ENCODE measurements at regions not wholly inside any gene's neighbourhood (a gene's known extent, or its start where the extent isn't known, plus 50 kb on each side); places are given as distances from the start of the nearest gene placed in this dataset.

GRCh38 chr5:68805444-68805843 lies 288.4 kb upstream of the SLC30A5 start:
- in situ Hi-C loops (cut with HindIII; ENCODE audit: low pct_ligation_motif_present, low sequenced_read_pairs), result no loop called here

GRCh38 chr5:68817632-68818031 lies 276.2 kb upstream of the SLC30A5 start:
- no peak for TF ChIP-seq CTCF (IDR thresholded peaks at IDR 0.05; ENCODE audit: low read depth, low read length, missing control alignments)
- no peaks in the 10 kb centered on the region for H3K27me3 ChIP-seq (replicated peaks)
- H3K36me3 ChIP-seq (replicated peaks), result no peaks in the 10 kb centered on the region
- no peak for DNase-seq
- H3K27ac ChIP-seq, result no peak overlapping the region
- in situ Hi-C loops (cut with HindIII; ENCODE audit: low pct_ligation_motif_present, low sequenced_read_pairs), result no loop called here
- H3K4me3 ChIP-seq (ENCODE audit: low read depth, low read length), result no peak overlapping the region

More at GRCh38 chr5:68805444-68805843, 288.4 kb upstream of the SLC30A5 start:
- no peak overlapping the region for H3K4me3 ChIP-seq (ENCODE audit: low read depth, low read length)
- H3K27me3 ChIP-seq (replicated peaks), result no peaks in the 10 kb centered on the region
- no peak overlapping the region for H3K27ac ChIP-seq
- no peak for DNase-seq
- no peaks in the 10 kb centered on the region for H3K36me3 ChIP-seq (replicated peaks)
- TF ChIP-seq CTCF (IDR thresholded peaks at IDR 0.05; ENCODE audit: low read depth, low read length, missing control alignments), result no peak

GRCh38 chr5:68818057-68818695 lies 275.6 kb upstream of the SLC30A5 start:
- Histone ChIP-seq H3K27ac (no peak overlapping the region), H3K36me3 (replicated peaks) (no peaks in the 10 kb centered on the region), H3K27me3 (replicated peaks) (no peaks in the 10 kb centered on the region), H3K4me3 (ENCODE audit: low read depth, low read length) (no peak overlapping the region)
- DNase-seq, result no peak
- in situ Hi-C loops (cut with HindIII; ENCODE audit: low pct_ligation_motif_present, low sequenced_read_pairs), result no loop called here
- TF ChIP-seq CTCF (IDR thresholded peaks at IDR 0.05; ENCODE audit: low read depth, low read length, missing control alignments), result no peak

GRCh38 chr5:68818870-68819269 lies 274.9 kb upstream of the SLC30A5 start:
- Histone ChIP-seq H3K4me3 (ENCODE audit: low read depth, low read length) (no peak overlapping the region), H3K27ac (no peak overlapping the region), H3K27me3 (replicated peaks) (no peaks in the 10 kb centered on the region), H3K36me3 (replicated peaks) (no peaks in the 10 kb centered on the region)
- in situ Hi-C loops (cut with HindIII; ENCODE audit: low pct_ligation_motif_present, low sequenced_read_pairs), result no loop called here
- no peak for DNase-seq
- TF ChIP-seq CTCF (IDR thresholded peaks at IDR 0.05; ENCODE audit: low read depth, low read length, missing control alignments), result no peak

- in situ Hi-C loops (cut with HindIII; ENCODE audit: low pct_ligation_motif_present, low sequenced_read_pairs), result no loop called here
- H3K4me3 ChIP-seq (ENCODE audit: low read depth, low read length), result no peak overlapping the region
- no peaks in the 10 kb centered on the region for H3K36me3 ChIP-seq (replicated peaks)
- DNase-seq, result no peak
- no peak for TF ChIP-seq CTCF (IDR thresholded peaks at IDR 0.05; ENCODE audit: low read depth, low read length, missing control alignments)
- H3K27me3 ChIP-seq (replicated peaks), result no peaks in the 10 kb centered on the region
- H3K27ac ChIP-seq, result no peak overlapping the region
Measured at GRCh38 chr5:68821056-68821455, 272.8 kb upstream of the SLC30A5 start.

- H3K4me3 ChIP-seq (ENCODE audit: low read depth, low read length), result no peak overlapping the region
- H3K27ac ChIP-seq, result no peak overlapping the region
- in situ Hi-C loops (cut with HindIII; ENCODE audit: low pct_ligation_motif_present, low sequenced_read_pairs), result no loop called here
- no peak for TF ChIP-seq CTCF (IDR thresholded peaks at IDR 0.05; ENCODE audit: low read depth, low read length, missing control alignments)
- DNase-seq, result no peak
- no peaks in the 10 kb centered on the region for H3K36me3 ChIP-seq (replicated peaks)
- H3K27me3 ChIP-seq (replicated peaks), result no peaks in the 10 kb centered on the region
Measured at GRCh38 chr5:68822796-68823195, 271.0 kb upstream of the SLC30A5 start.
